B cell (primary cell): ENCODE measurements at regions not wholly inside any gene's neighbourhood (a gene's known extent, or its start where the extent isn't known, plus 50 kb on each side); places are given as distances from the start of the nearest gene placed in this dataset.
"Not testable (repeated sequence)": the region's sequence is repeated elsewhere in the genome, so short reads cannot be mapped to it uniquely, and the experiment has no call there.

Experiments used
- ATAC-seq: fragments of 200-7000 bp; cut with Tn5 transposase; one replicate; pipeline ENCODE4 v1.10.0; 2021; ENCODE audit warnings: low read depth, mild to moderate bottlenecking, moderate number of reproducible peaks, moderate library complexity
- CTCF ChIA-PET: fragments of 350-600 bp; sonication (Branson Sonifier 250); formaldehyde crosslinking; loops from one replicate; lab custom pipeline; 2021; ENCODE audit warnings: antibody characterized with exemption, inconsistent platforms; lab: Charles Lee
- POLR2A ChIA-PET: fragments of 350-600 bp; sonication (Branson Sonifier 250); formaldehyde crosslinking; loops from one replicate; lab custom pipeline; 2021; ENCODE audit warnings: antibody characterized with exemption; lab: Charles Lee
- DNase-seq: peaks from one replicate; pipeline ENCODE4 v3.0.0; 2013
- H2AFZ ChIP-seq: 2 replicates; pipeline ENCODE4 v1.6.1; 2012; ENCODE audit warnings: mild to moderate bottlenecking, low read depth, low read length; ENCODE audit not compliant: insufficient read depth, poor library complexity, severe bottlenecking
- H3K27ac ChIP-seq, 2 donors: 1 replicate in 1 of 2; 2 replicates in 1 of 2; pipeline ENCODE4 v1.5.1; 2012 to 2013; ENCODE audit warnings: low read length in 2 of 2, mild to moderate bottlenecking in 2 of 2, moderate library complexity in 1 of 2
- H3K27me3 ChIP-seq, 4 experiments: fragments of 200-600 bp in 1 of 4; sonication (generic) in 1 of 4; replicated peaks in 1 of 4; 1 replicate in 2 of 4; 2 replicates in 2 of 4; pipeline versions ENCODE4 v1.6.1 to v1.7.0; 2013 to 2016; ENCODE audit warnings: low read length in 3 of 4, mild to moderate bottlenecking in 2 of 4, mixed read lengths in 1 of 4, moderate library complexity in 1 of 4; ENCODE audit not compliant: insufficient read depth in 4 of 4, control insufficient read depth in 3 of 4; ENCODE audit errors: control extremely low read depth in 1 of 4
- H3K36me3 ChIP-seq, 2 experiments: replicated peaks in 1 of 2; 1 replicate in 1 of 2; 2 replicates in 1 of 2; pipeline versions ENCODE4 v1.6.1 to v1.7.1; 2013; ENCODE audit warnings: low read length in 1 of 2; ENCODE audit not compliant: insufficient read depth in 2 of 2, control insufficient read depth in 1 of 2; ENCODE audit errors: control extremely low read depth in 1 of 2, extremely low read depth in 1 of 2
- H3K4me1 ChIP-seq, 2 donors: fragments of 200-600 bp in 1 of 2; sonication (generic) in 1 of 2; 1 replicate in 1 of 2; 2 replicates in 1 of 2; pipeline versions ENCODE4 v1.5.1 to v1.6.1; 2013 to 2017; ENCODE audit warnings: low read length in 2 of 2; ENCODE audit not compliant: control insufficient read depth in 2 of 2, insufficient read depth in 2 of 2
- H3K4me2 ChIP-seq: replicated peaks from 2 replicates; pipeline ENCODE3; 2012; ENCODE audit warnings: mild to moderate bottlenecking, low read depth, low read length; ENCODE audit not compliant: poor library complexity, severe bottlenecking
- H3K4me3 ChIP-seq, 5 experiments: fragments of 200-600 bp in 1 of 5; sonication (generic) in 1 of 5; 1 replicate in 3 of 5; 2 replicates in 2 of 5; pipeline versions ENCODE4 v1.5.1 to v1.7.0; 2011 to 2016; ENCODE audit warnings: low read length in 4 of 5, mild to moderate bottlenecking in 4 of 5, low read depth in 2 of 5, control low read depth in 1 of 5, moderate library complexity in 1 of 5; ENCODE audit not compliant: insufficient read depth in 1 of 5; ENCODE audit errors: control extremely low read depth in 1 of 5, extremely low read depth in 1 of 5
- H3K79me2 ChIP-seq: fragments of 200-600 bp; sonication (generic); one replicate; pipeline ENCODE4 v1.6.0; 2016; ENCODE audit warnings: low read length; ENCODE audit not compliant: control insufficient read depth, insufficient read depth
- H3K9ac ChIP-seq: fragments of 200-600 bp; sonication (generic); 2 replicates; pipeline ENCODE4 v1.6.1; 2017; ENCODE audit warnings: mild to moderate bottlenecking, low read length, moderate library complexity
- H3K9me3 ChIP-seq, 3 donors: one replicate each; pipeline versions ENCODE4 v1.6.1 to v1.7.1; 2013; ENCODE audit warnings: low read length in 2 of 3; ENCODE audit not compliant: control insufficient read depth in 2 of 3, insufficient read depth in 1 of 3; ENCODE audit errors: control extremely low read depth in 1 of 3
- H4K20me1 ChIP-seq: 2 replicates; pipeline ENCODE4 v1.6.0; 2012; ENCODE audit warnings: mild to moderate bottlenecking, low read length; ENCODE audit not compliant: insufficient read depth, control insufficient read depth, poor library complexity, severe bottlenecking
- H3K27ac Mint-ChIP-seq: one replicate; pipeline ENCODE4 v1.8.0; 2021; ENCODE audit warnings: mixed read lengths
- H3K27me3 Mint-ChIP-seq: one replicate; pipeline ENCODE4 v1.8.0; 2021; ENCODE audit warnings: mixed read lengths
- H3K4me1 Mint-ChIP-seq: one replicate; pipeline ENCODE4 v1.8.0; 2021; ENCODE audit warnings: mixed read lengths
- H3K4me3 Mint-ChIP-seq: one replicate; pipeline ENCODE4 v1.8.0; 2021; ENCODE audit warnings: mixed read lengths
- H3K9me3 Mint-ChIP-seq: one replicate; pipeline ENCODE4 v1.8.0; 2022; ENCODE audit warnings: mixed read lengths; ENCODE audit not compliant: insufficient read depth
- CTCF ChIP-seq: fragments of 200-600 bp; IDR thresholded peaks from one replicate; pipeline ENCODE4 v1.8.0; 2022; ENCODE audit warnings: antibody characterized with exemption, mild to moderate bottlenecking
- EZH2 ChIP-seq: IDR thresholded peaks from 2 replicates; pipeline ENCODE4 v1.6.1; 2012; ENCODE audit warnings: borderline replicate concordance, low read depth, mild to moderate bottlenecking, moderate library complexity, low read length; ENCODE audit not compliant: insufficient read depth, poor library complexity, severe bottlenecking
- WGBS: methylation state at CpG from one replicate; pipeline ENCODE4 v1.1.5; 2013; ENCODE audit warnings: missing lambda C conversion rate; ENCODE audit not compliant: insufficient coverage; 5-methylcytosine and 5-hydroxymethylcytosine counted together
- intact Hi-C: fragments of 100-400 bp; cut with micrococcal nuclease; formaldehyde crosslinking; loops from one replicate; pipeline ENCODE4 v1.10.0; 2022

GRCh38 chr16:60648290-60648689 is 1387.9 kb downstream of the CDH8 start:
- H3K9me3 Mint-ChIP-seq = peaks cover 2% of the 10 kb centered on the region
- ChIA-PET POLR2A (no interaction called here), CTCF (no interaction called here)
- no peak overlapping the region for H3K4me3 ChIP-seq
- no peak for ATAC-seq
- no peak overlapping the region for H3K9ac ChIP-seq
- peaks cover 0 to 3% (median 0%) of the 10 kb centered on the region in 3 donors for H3K9me3 ChIP-seq
- intact Hi-C loops = no loop called here
- no peak overlapping the region for H2AFZ ChIP-seq
- TF ChIP-seq CTCF (no peak), EZH2 (no peak)
- no peaks in the 10 kb centered on the region for H3K4me1 Mint-ChIP-seq
- no peaks in the 10 kb centered on the region for H3K36me3 ChIP-seq
- H3K27ac ChIP-seq = no peak overlapping the region
- H3K4me3 Mint-ChIP-seq = no peak overlapping the region
- no peaks in the 10 kb centered on the region for H3K27me3 ChIP-seq
- no peaks in the 10 kb centered on the region for H4K20me1 ChIP-seq
- no peak overlapping the region for H3K27ac Mint-ChIP-seq
- DNase-seq = no peak
- H3K4me2 ChIP-seq = no peak overlapping the region
- H3K27me3 Mint-ChIP-seq = no peaks in the 10 kb centered on the region
- no peaks in the 10 kb centered on the region for H3K79me2 ChIP-seq
- H3K4me1 ChIP-seq = no peaks in the 10 kb centered on the region

- CTCF ChIA-PET, H3K79me2 ChIP-seq, ATAC-seq, H4K20me1 ChIP-seq, H2AFZ ChIP-seq, H3K27ac ChIP-seq, H3K27me3 ChIP-seq, H3K9me3 Mint-ChIP-seq, H3K4me2 ChIP-seq, H3K4me1 Mint-ChIP-seq, H3K9ac ChIP-seq, H3K4me1 ChIP-seq, H3K36me3 ChIP-seq, H3K27ac Mint-ChIP-seq, H3K4me3 ChIP-seq, H3K4me3 Mint-ChIP-seq, intact Hi-C loops, H3K9me3 ChIP-seq, DNase-seq, H3K27me3 Mint-ChIP-seq, POLR2A ChIA-PET: not testable (repeated sequence)
- WGBS = no CpG with 5 or more reads among the region's 19 CpGs
These were observed 1388.8 kb downstream of the CDH8 start for GRCh38 chr16:60647388-60647787.
